Suprapubic skin (tissue), 4 donors: ENCODE measurements at regions not wholly inside any gene's neighbourhood (a gene's known extent, or its start where the extent isn't known, plus 50 kb on each side); places are given as distances from the start of the nearest gene placed in this dataset.

Experiments
- DNase-seq, 2 donors: peaks; one replicate each; pipeline ENCODE4 v3.0.0-alpha.2; 2019; ENCODE audit warnings: low spot score in 2 of 2
- H3K27ac ChIP-seq: fragments of 200-600 bp; sonication (generic); one replicate; pipeline ENCODE4 v1.5.1; 2019
- H3K27me3 ChIP-seq: fragments of 200-600 bp; sonication (generic); one replicate; pipeline ENCODE4 v1.5.1; 2019
- H3K36me3 ChIP-seq: fragments of 200-600 bp; sonication (generic); one replicate; pipeline ENCODE4 v1.5.1; 2019
- H3K4me1 ChIP-seq: fragments of 200-600 bp; sonication (generic); one replicate; pipeline ENCODE4 v1.5.1; 2019
- H3K4me3 ChIP-seq: fragments of 200-600 bp; sonication (generic); one replicate; pipeline ENCODE4 v1.5.1; 2019; ENCODE audit warnings: mild to moderate bottlenecking
- H3K9me3 ChIP-seq: fragments of 200-600 bp; sonication (generic); one replicate; pipeline ENCODE4 v1.5.1; 2019
- EP300 ChIP-seq: sonication (generic); formaldehyde crosslinking; IDR thresholded peaks from one replicate; pipeline ENCODE4 v1.6.1; 2017; ENCODE audit warnings: antibody characterized with exemption
- POLR2A ChIP-seq, 2 donors: fragments of 450-650 bp; IDR thresholded peaks; one replicate each; pipeline ENCODE4 v1.6.1; 2017; ENCODE audit warnings: antibody characterized with exemption in 2 of 2, mild to moderate bottlenecking in 2 of 2, moderate library complexity in 2 of 2
- POLR2AphosphoS5 ChIP-seq, 3 donors: sonication (generic); formaldehyde crosslinking; IDR thresholded peaks; one replicate each; pipeline ENCODE4 v1.6.1; 2017; ENCODE audit warnings: antibody characterized with exemption in 3 of 3
- WGBS: methylation state at CpG from one replicate; pipeline ENCODE4 v1.1.5; 2018; 5-methylcytosine and 5-hydroxymethylcytosine counted together
- TF ChIP-seq, protein P1 (sequence below), 2 donors: fragments of 200-600 bp in 1 of 2; fragments of 450-650 bp in 1 of 2; sonication (generic) in 1 of 2; IDR thresholded peaks; one replicate each; pipeline ENCODE4 v1.5.1; 2016 to 2019; ENCODE audit warnings: antibody characterized with exemption in 2 of 2, mild to moderate bottlenecking in 1 of 2, moderate library complexity in 1 of 2

GRCh38 chr2:7686016-7686385, 768.8 kb downstream of the RNF144A start:
- 83% methylated on average over 3 of the region's 3 CpGs for WGBS
- Histone ChIP-seq H3K27me3 (no peaks in the 10 kb centered on the region), H3K9me3 (no peaks in the 10 kb centered on the region)

DNA sequence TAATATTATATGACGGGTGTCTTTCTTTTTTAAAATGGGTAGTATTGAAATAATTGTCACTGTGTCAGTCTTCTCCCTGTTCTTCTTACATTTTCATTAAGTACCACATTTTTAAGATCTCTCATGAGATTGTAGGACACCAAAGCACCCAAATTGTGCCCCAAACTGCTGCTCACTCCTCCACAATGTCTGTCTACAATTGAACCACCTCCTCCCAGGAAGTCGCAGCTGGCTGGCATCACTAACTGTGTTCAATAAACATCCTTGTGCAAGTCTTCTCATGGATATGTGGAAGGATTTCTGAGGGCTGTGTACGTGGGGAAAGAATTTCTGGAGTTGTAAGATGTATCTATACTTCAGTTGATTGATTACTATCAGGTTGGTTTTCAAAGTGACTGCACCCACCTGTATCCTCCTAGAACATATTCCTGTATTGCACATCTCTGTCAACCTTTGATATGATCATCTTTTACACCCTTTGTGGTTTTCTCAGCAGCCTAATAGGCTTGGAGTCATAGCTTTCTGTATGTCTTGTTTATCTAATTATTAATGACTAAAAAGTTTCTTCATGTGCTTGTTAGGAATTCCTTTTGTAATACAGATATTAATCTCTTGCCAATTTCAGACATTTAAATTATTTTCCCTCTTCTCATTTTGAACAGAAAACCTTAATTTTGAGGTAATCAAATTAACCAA, 774.9 kb downstream of the RNF144A start:
- WGBS, result 67% methylated on average over 3 of the region's 3 CpGs
- H3K4me1 ChIP-seq, result no peaks in the 10 kb centered on the region
- TF ChIP-seq, protein P1, sequence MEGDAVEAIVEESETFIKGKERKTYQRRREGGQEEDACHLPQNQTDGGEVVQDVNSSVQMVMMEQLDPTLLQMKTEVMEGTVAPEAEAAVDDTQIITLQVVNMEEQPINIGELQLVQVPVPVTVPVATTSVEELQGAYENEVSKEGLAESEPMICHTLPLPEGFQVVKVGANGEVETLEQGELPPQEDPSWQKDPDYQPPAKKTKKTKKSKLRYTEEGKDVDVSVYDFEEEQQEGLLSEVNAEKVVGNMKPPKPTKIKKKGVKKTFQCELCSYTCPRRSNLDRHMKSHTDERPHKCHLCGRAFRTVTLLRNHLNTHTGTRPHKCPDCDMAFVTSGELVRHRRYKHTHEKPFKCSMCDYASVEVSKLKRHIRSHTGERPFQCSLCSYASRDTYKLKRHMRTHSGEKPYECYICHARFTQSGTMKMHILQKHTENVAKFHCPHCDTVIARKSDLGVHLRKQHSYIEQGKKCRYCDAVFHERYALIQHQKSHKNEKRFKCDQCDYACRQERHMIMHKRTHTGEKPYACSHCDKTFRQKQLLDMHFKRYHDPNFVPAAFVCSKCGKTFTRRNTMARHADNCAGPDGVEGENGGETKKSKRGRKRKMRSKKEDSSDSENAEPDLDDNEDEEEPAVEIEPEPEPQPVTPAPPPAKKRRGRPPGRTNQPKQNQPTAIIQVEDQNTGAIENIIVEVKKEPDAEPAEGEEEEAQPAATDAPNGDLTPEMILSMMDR (IDR thresholded peaks at IDR 0.05), result no peak
- TF ChIP-seq POLR2AphosphoS5 (IDR thresholded peaks at IDR 0.05) (no peak), EP300 (no peak), POLR2A (IDR thresholded peaks at IDR 0.05) (no peak)
- H3K9me3 ChIP-seq, result no peaks in the 10 kb centered on the region
- H3K36me3 ChIP-seq, result no peaks in the 10 kb centered on the region
- H3K27me3 ChIP-seq, result no peaks in the 10 kb centered on the region
- H3K27ac ChIP-seq, result no peak overlapping the region
- no peak for DNase-seq
- H3K4me3 ChIP-seq, result no peak overlapping the region

More at GRCh38 chr2:7686016-7686385, 768.8 kb downstream of the RNF144A start:
- Histone ChIP-seq H3K36me3 (no peaks in the 10 kb centered on the region), H3K27ac (no peak overlapping the region), H3K4me3 (no peak overlapping the region), H3K4me1 (no peaks in the 10 kb centered on the region)
- DNase-seq, result no peak
- TF ChIP-seq POLR2A (IDR thresholded peaks at IDR 0.05) (no peak), EP300 (no peak), POLR2AphosphoS5 (IDR thresholded peaks at IDR 0.05) (no peak)
- TF ChIP-seq, protein P1 (IDR thresholded peaks at IDR 0.05), result no peak

DNA sequence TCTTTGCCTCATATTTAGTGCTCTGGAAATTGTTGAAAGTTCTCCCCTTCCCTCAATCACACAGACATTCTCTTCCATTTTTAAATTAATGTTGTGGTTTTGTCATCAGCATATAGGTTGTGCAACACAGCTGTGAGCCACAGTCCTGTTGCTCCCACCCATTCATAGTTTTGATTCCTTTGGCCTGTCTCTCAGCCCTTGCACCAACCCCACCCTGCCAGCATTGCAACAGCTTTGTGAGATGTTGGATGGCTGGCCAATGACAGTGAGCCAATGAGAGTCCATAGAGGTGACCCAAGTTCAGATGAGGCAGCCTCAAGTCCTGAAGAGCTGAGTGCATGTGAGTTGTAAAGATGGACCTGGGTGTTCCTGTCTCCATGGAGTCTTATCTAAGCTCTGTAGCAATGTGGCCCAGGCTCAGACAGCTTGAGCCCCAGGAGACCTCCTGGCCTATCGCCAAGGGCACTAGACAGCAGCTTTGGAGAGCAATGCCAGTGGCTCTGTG, 775.5 kb downstream of the RNF144A start:
- Histone ChIP-seq H3K36me3 (no peaks in the 10 kb centered on the region), H3K27ac (no peak overlapping the region), H3K9me3 (no peaks in the 10 kb centered on the region), H3K27me3 (no peaks in the 10 kb centered on the region), H3K4me3 (no peak overlapping the region), H3K4me1 (no peaks in the 10 kb centered on the region)
- TF ChIP-seq POLR2A (IDR thresholded peaks at IDR 0.05) (no peak), POLR2AphosphoS5 (IDR thresholded peaks at IDR 0.05) (no peak), EP300 (no peak)
- TF ChIP-seq, protein P1 (IDR thresholded peaks at IDR 0.05), result no peak
- peak; percentile 76 to 78 for DNase-seq
- 75% methylated on average over 1 of the region's 1 CpG for WGBS

DNA sequence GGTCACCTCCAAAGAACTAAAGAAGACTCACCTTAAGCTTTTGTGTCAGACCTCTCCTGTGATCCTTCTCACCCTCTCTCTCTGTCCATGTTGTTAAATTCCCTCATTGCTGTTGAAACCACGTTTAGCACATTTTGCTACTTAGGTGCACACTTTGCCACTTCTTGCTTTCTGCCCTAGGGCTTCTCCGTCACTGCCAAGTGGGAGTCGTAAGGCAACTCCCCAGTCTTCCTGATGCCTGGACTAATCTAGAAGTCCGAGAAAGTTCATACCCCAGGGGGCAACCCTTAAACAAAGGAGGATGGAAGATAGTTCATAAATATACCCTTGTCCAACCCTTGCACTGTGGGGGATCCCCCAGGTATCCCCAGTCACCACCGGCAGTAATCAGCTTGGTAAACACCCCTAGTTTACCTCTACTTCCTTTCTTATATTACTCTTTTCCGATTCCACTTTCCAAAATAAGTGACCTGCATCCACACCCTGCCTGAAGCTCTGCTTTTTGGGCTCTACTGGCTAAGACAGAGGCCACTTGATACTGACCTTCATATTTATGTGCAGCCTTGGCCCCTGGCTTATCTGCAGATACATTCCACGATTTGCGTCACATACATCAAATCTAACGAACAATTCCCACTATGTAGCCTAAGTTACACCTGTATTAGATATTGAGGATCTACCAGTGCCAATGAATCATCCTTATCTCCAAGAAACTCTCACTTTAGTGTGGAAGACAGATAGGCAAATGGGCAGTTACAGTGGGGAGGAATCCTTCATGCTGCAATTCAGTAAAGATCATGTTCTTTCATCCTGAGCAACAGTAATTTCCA, 776.2 kb downstream of the RNF144A start:
- WGBS, result 80% methylated on average over 9 of the region's 9 CpGs
- Histone ChIP-seq H3K36me3 (no peaks in the 10 kb centered on the region), H3K27ac (no peak overlapping the region), H3K27me3 (no peaks in the 10 kb centered on the region), H3K4me1 (no peaks in the 10 kb centered on the region), H3K9me3 (no peaks in the 10 kb centered on the region), H3K4me3 (no peak overlapping the region)
- DNase-seq, result no peak
- TF ChIP-seq POLR2A (IDR thresholded peaks at IDR 0.05), result no peak
- TF ChIP-seq POLR2AphosphoS5 (IDR thresholded peaks at IDR 0.05), result no peak
- no peak for TF ChIP-seq EP300
- TF ChIP-seq, protein P1 (IDR thresholded peaks at IDR 0.05), result no peak
